ENCODE measurements at regions not wholly inside any gene's neighbourhood (a gene's known extent, or its start where the extent isn't known, plus 50 kb on each side); places are given as distances from the start of the nearest gene placed in this dataset.

DNA sequence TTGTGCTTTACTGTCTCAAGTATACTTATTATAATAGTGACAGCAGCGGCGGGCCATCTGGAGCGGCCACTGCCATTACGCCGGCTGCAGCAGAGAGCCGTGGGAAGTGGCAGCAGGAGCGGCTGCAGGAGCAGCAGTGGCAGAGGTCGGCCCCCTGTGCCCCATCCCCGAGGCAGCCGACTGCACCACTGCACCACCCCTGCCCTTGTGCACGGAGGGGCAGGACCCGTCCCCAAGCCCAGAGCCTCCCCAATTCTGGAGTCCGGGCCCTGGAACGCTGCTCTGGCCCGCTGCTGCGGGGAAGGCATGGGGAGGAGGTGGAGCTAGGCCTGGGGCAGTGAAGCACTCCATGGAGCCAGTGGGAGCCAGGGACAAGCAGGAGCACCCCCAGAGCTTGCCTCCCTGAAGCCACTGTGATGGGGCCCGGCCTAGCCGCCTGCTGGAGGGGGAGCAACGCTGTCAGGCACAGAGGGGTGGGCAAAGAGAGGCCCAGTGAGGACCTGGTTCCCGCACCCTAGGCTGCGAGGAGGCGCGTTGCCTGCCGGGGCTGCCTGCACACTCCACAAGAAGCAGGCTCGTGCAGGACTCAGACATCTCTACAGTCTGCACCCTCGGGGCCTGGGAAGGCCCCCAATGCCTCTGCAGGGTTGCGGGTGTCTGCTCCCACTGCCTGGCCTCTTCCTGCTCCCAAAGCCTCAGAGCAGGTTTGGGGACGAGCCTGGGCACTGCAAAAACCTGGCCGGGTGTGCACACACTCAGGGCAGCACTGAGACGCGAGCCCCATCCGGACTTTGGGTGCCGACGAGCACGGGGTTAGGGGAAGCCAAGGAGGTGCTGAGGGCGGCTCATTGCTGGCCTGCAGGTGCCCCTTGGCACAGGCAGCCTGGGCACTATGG lies 74.2 kb upstream of the RASSF8 start:
- TF ChIP-seq, protein P1, sequence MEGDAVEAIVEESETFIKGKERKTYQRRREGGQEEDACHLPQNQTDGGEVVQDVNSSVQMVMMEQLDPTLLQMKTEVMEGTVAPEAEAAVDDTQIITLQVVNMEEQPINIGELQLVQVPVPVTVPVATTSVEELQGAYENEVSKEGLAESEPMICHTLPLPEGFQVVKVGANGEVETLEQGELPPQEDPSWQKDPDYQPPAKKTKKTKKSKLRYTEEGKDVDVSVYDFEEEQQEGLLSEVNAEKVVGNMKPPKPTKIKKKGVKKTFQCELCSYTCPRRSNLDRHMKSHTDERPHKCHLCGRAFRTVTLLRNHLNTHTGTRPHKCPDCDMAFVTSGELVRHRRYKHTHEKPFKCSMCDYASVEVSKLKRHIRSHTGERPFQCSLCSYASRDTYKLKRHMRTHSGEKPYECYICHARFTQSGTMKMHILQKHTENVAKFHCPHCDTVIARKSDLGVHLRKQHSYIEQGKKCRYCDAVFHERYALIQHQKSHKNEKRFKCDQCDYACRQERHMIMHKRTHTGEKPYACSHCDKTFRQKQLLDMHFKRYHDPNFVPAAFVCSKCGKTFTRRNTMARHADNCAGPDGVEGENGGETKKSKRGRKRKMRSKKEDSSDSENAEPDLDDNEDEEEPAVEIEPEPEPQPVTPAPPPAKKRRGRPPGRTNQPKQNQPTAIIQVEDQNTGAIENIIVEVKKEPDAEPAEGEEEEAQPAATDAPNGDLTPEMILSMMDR (conservative IDR thresholded peaks at IDR 0.05) = no peak
- no peak for TF ChIP-seq ZFX (IDR thresholded peaks at IDR 0.05)

Measured in C4-2B (cell line).